Nephron (organoid): ENCODE measurements at regions not wholly inside any gene's neighbourhood (a gene's known extent, or its start where the extent isn't known, plus 50 kb on each side); places are given as distances from the start of the nearest gene placed in this dataset.

ENCODE experiments used
- H3K27ac Mint-ChIP-seq, 3 experiments: 2 replicates each; pipeline ENCODE4 v1.8.0; 2020; ENCODE audit warnings: mixed read lengths in 3 of 3, mild to moderate bottlenecking in 2 of 3, moderate library complexity in 1 of 3
- H3K27me3 Mint-ChIP-seq: 2 replicates; pipeline ENCODE4 v1.8.0; 2021; ENCODE audit warnings: low read depth, mild to moderate bottlenecking, moderate library complexity, mixed read lengths
- H3K36me3 Mint-ChIP-seq: 2 replicates; pipeline ENCODE4 v1.8.0; 2020; ENCODE audit warnings: low read depth, mixed read lengths
- H3K4me1 Mint-ChIP-seq: 2 replicates; pipeline ENCODE4 v1.8.0; 2020; ENCODE audit warnings: mixed read lengths
- H3K4me3 Mint-ChIP-seq, 3 experiments: 2 replicates each; pipeline ENCODE4 v1.8.0; 2020; ENCODE audit warnings: mild to moderate bottlenecking in 3 of 3, mixed read lengths in 3 of 3, moderate library complexity in 2 of 3
- H3K9me3 Mint-ChIP-seq: 2 replicates; pipeline ENCODE4 v1.8.0; 2020; ENCODE audit warnings: mixed read lengths
- CTCF ChIP-seq, 3 experiments: fragments of 200-600 bp; sonication (generic); IDR thresholded peaks; one replicate each; pipeline ENCODE4 v1.5.0; 2021; ENCODE audit warnings: antibody characterized with exemption in 3 of 3; ENCODE audit not compliant: unreplicated experiment in 3 of 3

- H3K36me3 Mint-ChIP-seq, result no peaks in the 10 kb centered on the region
- H3K27me3 Mint-ChIP-seq, result peaks cover 6% of the 10 kb centered on the region
- H3K27ac Mint-ChIP-seq, result no peak overlapping the region
- peaks cover 12% of the 10 kb centered on the region for H3K9me3 Mint-ChIP-seq
- no peak for TF ChIP-seq CTCF (IDR thresholded peaks at IDR 0.05; ENCODE audit: unreplicated experiment in 3 of 3)
- peaks cover 13% of the 10 kb centered on the region for H3K4me1 Mint-ChIP-seq
- no peak overlapping the region for H3K4me3 Mint-ChIP-seq
Observed at GRCh38 chr1:224860488-224861338, 68.8 kb upstream of the DNAH14 start.

- no peak overlapping the region for H3K27ac Mint-ChIP-seq
- H3K4me3 Mint-ChIP-seq, result no peak overlapping the region
- H3K27me3 Mint-ChIP-seq, result peaks cover 6% of the 10 kb centered on the region
- H3K4me1 Mint-ChIP-seq, result peaks cover 13% of the 10 kb centered on the region
- no peak for TF ChIP-seq CTCF (IDR thresholded peaks at IDR 0.05; ENCODE audit: unreplicated experiment in 3 of 3)
- H3K9me3 Mint-ChIP-seq, result peaks cover 17% of the 10 kb centered on the region
- H3K36me3 Mint-ChIP-seq, result no peaks in the 10 kb centered on the region
Observed at GRCh38 chr1:224861339-224861716, 68.1 kb upstream of the DNAH14 start.

GRCh38 chr1:224863486-224863885 is 66.0 kb upstream of the DNAH14 start:
- no peak for TF ChIP-seq CTCF (IDR thresholded peaks at IDR 0.05; ENCODE audit: unreplicated experiment in 3 of 3)
- H3K4me3 Mint-ChIP-seq, result no peak overlapping the region
- peaks cover 26% of the 10 kb centered on the region for H3K9me3 Mint-ChIP-seq
- H3K4me1 Mint-ChIP-seq, result peaks cover 13% of the 10 kb centered on the region
- peaks cover 6% of the 10 kb centered on the region for H3K27me3 Mint-ChIP-seq
- H3K36me3 Mint-ChIP-seq, result no peaks in the 10 kb centered on the region
- no peak overlapping the region for H3K27ac Mint-ChIP-seq

- peaks cover 6% of the 10 kb centered on the region for H3K27me3 Mint-ChIP-seq
- H3K9me3 Mint-ChIP-seq, result peaks cover 28% of the 10 kb centered on the region
- H3K36me3 Mint-ChIP-seq, result no peaks in the 10 kb centered on the region
- no peak overlapping the region for H3K27ac Mint-ChIP-seq
- TF ChIP-seq CTCF (IDR thresholded peaks at IDR 0.05; ENCODE audit: unreplicated experiment in 3 of 3), result no peak
- H3K4me3 Mint-ChIP-seq, result no peak overlapping the region
- H3K4me1 Mint-ChIP-seq, result peaks cover 13% of the 10 kb centered on the region
Observed at GRCh38 chr1:224864006-224864405, 65.5 kb upstream of the DNAH14 start.

GRCh38 chr1:224865510-224865909 is 64.0 kb upstream of the DNAH14 start:
- Mint-ChIP-seq H3K36me3 (no peaks in the 10 kb centered on the region), H3K4me1 (peaks cover 9% of the 10 kb centered on the region), H3K27ac (no peak overlapping the region), H3K27me3 (peaks cover 6% of the 10 kb centered on the region), H3K9me3 (peaks cover 32% of the 10 kb centered on the region), H3K4me3 (no peak overlapping the region)
- TF ChIP-seq CTCF (IDR thresholded peaks at IDR 0.05; ENCODE audit: unreplicated experiment in 3 of 3), result no peak

- Mint-ChIP-seq H3K27ac (no peak overlapping the region), H3K36me3 (no peaks in the 10 kb centered on the region), H3K27me3 (peaks cover 6% of the 10 kb centered on the region), H3K9me3 (peaks cover 32% of the 10 kb centered on the region), H3K4me3 (no peak overlapping the region), H3K4me1 (no peaks in the 10 kb centered on the region)
- no peak for TF ChIP-seq CTCF (IDR thresholded peaks at IDR 0.05; ENCODE audit: unreplicated experiment in 3 of 3)
Observed at GRCh38 chr1:224866940-224867339, 62.5 kb upstream of the DNAH14 start.
